ENCODE measurements at regions not wholly inside any gene's neighbourhood (a gene's known extent, or its start where the extent isn't known, plus 50 kb on each side); places are given as distances from the start of the nearest gene placed in this dataset.

GRCh38 chr20:50380697-50381040 lies 129.5 kb upstream of the PTPN1 start:
- DNase-seq = no peak

GRCh38 chr20:50381075-50381732 lies 129.0 kb upstream of the PTPN1 start:
- no peak for DNase-seq

- DNase-seq = no peak
These were observed 128.2 kb upstream of the PTPN1 start for GRCh38 chr20:50381771-50382593.

GRCh38 chr20:50385733-50386640 lies 124.2 kb upstream of the PTPN1 start:
- no peak for DNase-seq

GRCh38 chr20:50386641-50386960 lies 123.6 kb upstream of the PTPN1 start:
- DNase-seq = no peak

- DNase-seq = no peak
These were observed 122.8 kb upstream of the PTPN1 start for GRCh38 chr20:50387218-50387995.

GRCh38 chr20:50387996-50388332 lies 122.2 kb upstream of the PTPN1 start:
- DNase-seq = no peak

GRCh38 chr20:50388733-50389437 lies 121.3 kb upstream of the PTPN1 start:
- no peak for DNase-seq

GRCh38 chr20:50389438-50389807 lies 120.8 kb upstream of the PTPN1 start:
- no peak for DNase-seq

GRCh38 chr20:50389808-50390684 lies 120.1 kb upstream of the PTPN1 start:
- no peak for DNase-seq

GRCh38 chr20:50390685-50391443 lies 119.3 kb upstream of the PTPN1 start:
- DNase-seq = no peak

GRCh38 chr20:50391444-50392137 lies 118.6 kb upstream of the PTPN1 start:
- DNase-seq = no peak

- DNase-seq = no peak
These were observed 117.9 kb upstream of the PTPN1 start for GRCh38 chr20:50392138-50392866.

GRCh38 chr20:50393242-50393641 lies 116.9 kb upstream of the PTPN1 start:
- no peak for DNase-seq

- DNase-seq = no peak
These were observed 116.1 kb upstream of the PTPN1 start for GRCh38 chr20:50393990-50394561.

GRCh38 chr20:50394569-50394968 lies 115.6 kb upstream of the PTPN1 start:
- no peak for DNase-seq

GRCh38 chr20:50395251-50395729 lies 114.9 kb upstream of the PTPN1 start:
- DNase-seq = no peak

- DNase-seq = no peak
These were observed 114.2 kb upstream of the PTPN1 start for GRCh38 chr20:50395914-50396488.
